ENCODE measurements at regions not wholly inside any gene's neighbourhood (a gene's known extent, or its start where the extent isn't known, plus 50 kb on each side); places are given as distances from the start of the nearest gene placed in this dataset.

DNA sequence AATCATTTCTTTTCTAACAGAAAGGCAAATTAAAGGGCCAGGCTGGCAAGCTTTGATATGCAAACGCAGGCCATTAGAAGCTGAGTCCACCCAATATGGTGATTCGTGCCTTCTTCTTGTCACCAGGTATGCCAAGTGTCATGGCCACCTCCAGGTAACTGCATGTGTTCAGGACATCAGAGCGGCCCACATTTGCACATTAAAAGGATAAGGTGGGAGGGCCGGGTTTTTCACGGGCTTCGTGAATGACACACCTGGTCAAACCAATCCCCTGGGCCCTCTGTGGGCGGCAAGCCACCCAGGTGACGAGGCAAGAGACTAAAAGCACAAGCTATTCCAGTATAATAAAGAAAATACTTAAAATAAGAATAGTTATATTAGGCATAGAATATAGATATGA lies 75.9 kb upstream of the TSPAN11 start:
- Histone ChIP-seq H3K27me3 (no peaks in the 10 kb centered on the region), H3K4me3 (peak overlapping the region in 1 of 4 donors; percentile 59), H3K36me3 (no peaks in the 10 kb centered on the region), H3K4me1 (peaks cover 0 to 12% (median 2%) of the 10 kb centered on the region in 4 donors), H3K9me3 (no peaks in the 10 kb centered on the region), H3K27ac (peak overlapping the region in 3 of 5 donors; percentile 73 to 77 (median 75))
- TF ChIP-seq POLR2AphosphoS5 (IDR thresholded peaks at IDR 0.05) (no peak), CTCF (IDR thresholded peaks at IDR 0.05) (no peak), POLR2A (IDR thresholded peaks at IDR 0.05) (no peak), EP300 (IDR thresholded peaks at IDR 0.05) (no peak)
- WGBS, 5 donors, result 31 to 39% (median 38%) methylated on average over 8 of the region's 8 CpGs
- no peak for DNase-seq
- intact Hi-C loops (cut with DNase I; ENCODE audit: low total_unique reads), result no loop called here

DNA sequence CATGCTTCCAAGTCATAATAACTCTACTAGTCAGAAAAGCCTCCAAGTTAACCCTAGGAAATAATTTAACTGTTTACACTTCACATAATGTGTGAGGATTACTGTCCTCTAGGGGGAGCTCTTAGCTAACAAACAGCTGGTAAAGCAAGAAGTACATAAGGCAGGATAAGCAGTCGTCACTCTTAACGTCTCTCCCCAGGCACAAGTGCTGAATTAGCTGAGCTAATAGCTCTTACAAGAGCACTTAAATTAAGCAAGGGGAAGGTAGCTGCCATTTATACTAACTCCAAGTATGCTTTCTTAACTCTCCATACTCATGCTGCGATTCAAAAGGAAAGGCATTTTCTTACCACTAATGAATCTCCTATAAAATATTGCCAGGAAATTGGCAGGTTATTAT lies 79.3 kb upstream of the TSPAN11 start:
- DNase-seq, result peak in 1 of 2 donors; percentile 69
- H3K4me3 ChIP-seq, result no peak overlapping the region
- no peaks in the 10 kb centered on the region for H3K9me3 ChIP-seq
- H3K27ac ChIP-seq, result no peak overlapping the region
- H3K27me3 ChIP-seq, result no peaks in the 10 kb centered on the region
- H3K36me3 ChIP-seq, result no peaks in the 10 kb centered on the region
- 26 to 30% (median 26%) methylated on average over 3 of the region's 3 CpGs for WGBS, 5 donors
- no peak for TF ChIP-seq EP300 (IDR thresholded peaks at IDR 0.05)
- peak in 4 of 7 experiments; percentile 31 to 65 (median 56) for TF ChIP-seq CTCF (IDR thresholded peaks at IDR 0.05)
- peaks cover 0 to 12% (median 2%) of the 10 kb centered on the region in 4 donors for H3K4me1 ChIP-seq
- intact Hi-C loops (cut with DNase I; ENCODE audit: low total_unique reads), result loop anchor here (10.0 kb wide), 2 partner anchors 138 to 398 kb away; no protein-coding TSS in a partner anchor

GRCh38 chr12:30846776-30847175 lies 79.8 kb upstream of the TSPAN11 start:
- Histone ChIP-seq H3K36me3 (no peaks in the 10 kb centered on the region), H3K27ac (no peak overlapping the region), H3K4me1 (peaks cover 0 to 12% (median 2%) of the 10 kb centered on the region in 4 donors), H3K27me3 (no peaks in the 10 kb centered on the region), H3K9me3 (no peaks in the 10 kb centered on the region), H3K4me3 (no peak overlapping the region)
- WGBS, 5 donors, result 87 to 92% (median 90%) methylated on average over 4 of the region's 4 CpGs
- DNase-seq, result no peak
- intact Hi-C loops (cut with DNase I; ENCODE audit: low total_unique reads), result loop anchor here (10.0 kb wide), 2 partner anchors 138 to 398 kb away; no protein-coding TSS in a partner anchor
- no peak for TF ChIP-seq EP300 (IDR thresholded peaks at IDR 0.05)
- TF ChIP-seq CTCF (IDR thresholded peaks at IDR 0.05), result no peak
- TF ChIP-seq POLR2AphosphoS5 (IDR thresholded peaks at IDR 0.05), result no peak
- no peak for TF ChIP-seq POLR2A (IDR thresholded peaks at IDR 0.05)

GRCh38 chr12:30845676-30846075 lies 80.9 kb upstream of the TSPAN11 start:
- Histone ChIP-seq H3K27me3 (no peaks in the 10 kb centered on the region), H3K4me1 (peaks cover 0 to under 1% (median 0%) of the 10 kb centered on the region in 4 donors), H3K36me3 (no peaks in the 10 kb centered on the region), H3K27ac (no peak overlapping the region), H3K4me3 (no peak overlapping the region), H3K9me3 (no peaks in the 10 kb centered on the region)
- WGBS, 5 donors, result 78 to 84% (median 79%) methylated on average over 5 of the region's 5 CpGs
- TF ChIP-seq POLR2AphosphoS5 (IDR thresholded peaks at IDR 0.05) (no peak), CTCF (IDR thresholded peaks at IDR 0.05) (no peak), EP300 (IDR thresholded peaks at IDR 0.05) (no peak), POLR2A (IDR thresholded peaks at IDR 0.05) (no peak)
- intact Hi-C loops (cut with DNase I; ENCODE audit: low total_unique reads), result loop anchor here (10.0 kb wide), 2 partner anchors 139 to 399 kb away; no protein-coding TSS in a partner anchor
- DNase-seq, result no peak
